K562 (cell line): ENCODE measurements at regions not wholly inside any gene's neighbourhood (a gene's known extent, or its start where the extent isn't known, plus 50 kb on each side); places are given as distances from the start of the nearest gene placed in this dataset.

ENCODE experiments used
- ARNT ChIP-seq, 2 experiments: fragments of 450-650 bp; IDR thresholded peaks; 2 replicates each; pipeline ENCODE4 v1.6.1; 2016; ENCODE audit warnings: mild to moderate bottlenecking in 1 of 2
- ATF7 ChIP-seq: fragments of 450-650 bp; IDR thresholded peaks from 2 replicates; pipeline ENCODE4 v1.7.1; 2014; ENCODE audit warnings: mild to moderate bottlenecking, moderate library complexity
- BRCA1 ChIP-seq, 2 experiments: fragments of 450-650 bp in 1 of 2; sonication (generic) in 1 of 2; formaldehyde crosslinking in 1 of 2; IDR thresholded peaks; 2 replicates each; pipeline versions ENCODE4 v1.5.0 to v1.6.1; 2017 to 2020; ENCODE audit warnings: mild to moderate bottlenecking in 1 of 2, missing genetic modification reagents in 1 of 2
- CBX5 ChIP-seq: IDR thresholded peaks from 2 replicates; pipeline ENCODE4 v1.6.1; 2014; ENCODE audit warnings: low read depth, borderline replicate concordance
- CC2D1A ChIP-seq: fragments of 450-650 bp; IDR thresholded peaks from 2 replicates; pipeline ENCODE4 v1.6.1; 2017; ENCODE audit warnings: mild to moderate bottlenecking
- DMBX1 ChIP-seq: fragments of 250-450 bp; sonication (Bioruptor Pico); IDR thresholded peaks from 2 replicates; pipeline ENCODE4 v1.8.0; 2022; ENCODE audit warnings: inconsistent platforms, mild to moderate bottlenecking, moderate library complexity, borderline replicate concordance
- ESRRA ChIP-seq: fragments of 450-650 bp; IDR thresholded peaks from 2 replicates; pipeline ENCODE4 v1.6.1; 2014; ENCODE audit warnings: low read depth, mild to moderate bottlenecking, moderate library complexity, borderline replicate concordance
- ETV1 ChIP-seq: fragments of 450-650 bp; conservative IDR thresholded peaks from 2 replicates; pipeline ENCODE4 v1.6.1; 2016; ENCODE audit warnings: missing genetic modification characterization, control low read depth, low read depth, missing compliant biosample characterization
- KLF16 ChIP-seq: IDR thresholded peaks from 2 replicates; pipeline ENCODE4 v1.6.1; 2016; ENCODE audit warnings: antibody characterized with exemption
- MYC ChIP-seq, 2 experiments: fragments of 250-450 bp in 1 of 2; sonication (Bioruptor Pico) in 1 of 2; IDR thresholded peaks; 2 replicates each; pipeline versions ENCODE4 v1.5.1 to v1.6.1; 2012 to 2021; ENCODE audit warnings: low read depth in 2 of 2, borderline replicate concordance in 1 of 2, improper control_type of control experiment in 1 of 2, low read length in 1 of 2, mild to moderate bottlenecking in 1 of 2, moderate library complexity in 1 of 2
- NFATC3 ChIP-seq: fragments of 450-650 bp; IDR thresholded peaks from 2 replicates; pipeline ENCODE4 v1.6.1; 2017; ENCODE audit warnings: mild to moderate bottlenecking
- NR2C1 ChIP-seq, 2 experiments: fragments of 450-650 bp; IDR thresholded peaks; 2 replicates each; pipeline ENCODE4 v1.6.1; 2017; ENCODE audit warnings: mild to moderate bottlenecking in 2 of 2, antibody characterized with exemption in 1 of 2, inconsistent platforms in 1 of 2, missing compliant biosample characterization in 1 of 2, missing genetic modification characterization in 1 of 2
- NUFIP1 ChIP-seq: fragments of 450-650 bp; IDR thresholded peaks from 2 replicates; pipeline ENCODE4 v1.6.1; 2018; ENCODE audit not compliant: partially characterized antibody
- RBM25 ChIP-seq: fragments of 200-400 bp; formaldehyde crosslinking; IDR thresholded peaks from 2 replicates; pipeline ENCODE4 v1.6.1; 2018; ENCODE audit warnings: low read length, low read depth, moderate library complexity; ENCODE audit not compliant: severe bottlenecking
- SMARCC2 ChIP-seq: fragments of 450-650 bp; IDR thresholded peaks from 2 replicates; pipeline ENCODE4 v1.6.1; 2017; ENCODE audit warnings: antibody characterized with exemption, moderate library complexity, mild to moderate bottlenecking, low read depth
- SOX6 ChIP-seq: fragments of 450-650 bp; IDR thresholded peaks from 2 replicates; pipeline ENCODE4 v1.6.1; 2014; ENCODE audit warnings: mild to moderate bottlenecking
- TEAD4 ChIP-seq, 2 experiments: sonication (generic) in 1 of 2; formaldehyde crosslinking in 1 of 2; IDR thresholded peaks; 2 replicates each; pipeline versions ENCODE4 v1.6.1 to v1.8.0; 2012 to 2022; ENCODE audit warnings: borderline replicate concordance in 1 of 2, inconsistent platforms in 1 of 2, low read length in 1 of 2, mild to moderate bottlenecking in 1 of 2, missing genetic modification reagents in 1 of 2
- ZNF3 ChIP-seq: fragments of 250-450 bp; sonication (Bioruptor Pico); IDR thresholded peaks from 2 replicates; pipeline ENCODE4 v1.5.0; 2021; ENCODE audit warnings: mild to moderate bottlenecking, moderate library complexity
- ZNF766 ChIP-seq: fragments of 200-800 bp; sonication (Bioruptor generic); conservative IDR thresholded peaks from 2 replicates; pipeline ENCODE4 v1.6.1; 2016; ENCODE audit warnings: missing genetic modification characterization, missing compliant biosample characterization
- TF ChIP-seq, protein P1 (sequence below): IDR thresholded peaks from 2 replicates; pipeline ENCODE4 v1.6.1; 2011; ENCODE audit warnings: borderline replicate concordance, low read depth, mild to moderate bottlenecking, moderate library complexity, low read length; ENCODE audit not compliant: insufficient read depth, poor library complexity, severe bottlenecking
- TF ChIP-seq, protein P2 (sequence below): conservative IDR thresholded peaks from 2 replicates; pipeline ENCODE4 v1.6.1; 2011; ENCODE audit warnings: low read depth, mild to moderate bottlenecking, low read length; ENCODE audit not compliant: control insufficient read depth
- TF ChIP-seq, protein P3 (sequence below), 2 experiments: IDR thresholded peaks; 2 replicates each; pipeline ENCODE4 v1.6.1; 2012; ENCODE audit warnings: improper control_type of control experiment in 2 of 2, low read depth in 2 of 2, low read length in 2 of 2, borderline replicate concordance in 1 of 2

DNA sequence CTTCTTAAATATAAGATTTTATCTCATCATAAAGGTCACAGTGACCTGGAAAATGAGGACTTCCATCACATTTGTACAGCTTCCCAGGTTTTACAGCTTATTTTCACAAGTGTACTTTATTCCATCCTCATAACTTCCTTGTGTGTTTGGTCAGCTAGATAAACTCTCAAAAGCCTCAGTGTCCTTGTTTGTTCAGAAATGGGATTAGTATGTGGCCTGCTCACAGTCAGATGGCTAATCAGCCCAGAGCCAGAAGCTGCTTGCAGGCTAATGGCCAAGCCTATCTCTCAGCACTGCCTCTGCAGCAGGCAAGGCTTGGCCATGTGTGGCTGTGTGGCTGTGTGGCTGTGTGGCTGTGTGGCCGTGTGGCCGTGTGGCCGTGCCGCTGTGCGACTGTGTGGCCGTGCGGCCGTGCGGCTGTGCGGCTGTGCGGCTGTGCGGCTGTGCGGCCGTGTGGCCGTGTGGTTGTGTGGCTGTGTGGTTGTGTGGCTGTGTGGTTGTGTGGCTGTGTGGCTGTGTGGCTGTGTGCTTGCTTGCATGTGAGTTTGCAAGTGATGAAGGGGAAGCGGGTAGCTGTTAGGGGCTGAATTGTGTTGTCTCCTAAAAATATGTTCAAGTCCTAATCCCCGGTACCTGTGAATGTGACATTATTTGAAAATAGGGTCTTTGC lies 233.0 kb upstream of the TNP1 start (continued):
- TF ChIP-seq, protein P1, sequence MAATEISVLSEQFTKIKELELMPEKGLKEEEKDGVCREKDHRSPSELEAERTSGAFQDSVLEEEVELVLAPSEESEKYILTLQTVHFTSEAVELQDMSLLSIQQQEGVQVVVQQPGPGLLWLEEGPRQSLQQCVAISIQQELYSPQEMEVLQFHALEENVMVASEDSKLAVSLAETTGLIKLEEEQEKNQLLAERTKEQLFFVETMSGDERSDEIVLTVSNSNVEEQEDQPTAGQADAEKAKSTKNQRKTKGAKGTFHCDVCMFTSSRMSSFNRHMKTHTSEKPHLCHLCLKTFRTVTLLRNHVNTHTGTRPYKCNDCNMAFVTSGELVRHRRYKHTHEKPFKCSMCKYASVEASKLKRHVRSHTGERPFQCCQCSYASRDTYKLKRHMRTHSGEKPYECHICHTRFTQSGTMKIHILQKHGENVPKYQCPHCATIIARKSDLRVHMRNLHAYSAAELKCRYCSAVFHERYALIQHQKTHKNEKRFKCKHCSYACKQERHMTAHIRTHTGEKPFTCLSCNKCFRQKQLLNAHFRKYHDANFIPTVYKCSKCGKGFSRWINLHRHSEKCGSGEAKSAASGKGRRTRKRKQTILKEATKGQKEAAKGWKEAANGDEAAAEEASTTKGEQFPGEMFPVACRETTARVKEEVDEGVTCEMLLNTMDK: no peak
- TF ChIP-seq RBM25: peak; percentile 36
- TF ChIP-seq NR2C1 (IDR thresholded peaks at IDR 0.05): no peak
- TF ChIP-seq NR2C1 (tag; IDR thresholded peaks at IDR 0.05): peak; percentile 24; the same call in 1 of the 2 replicates
- TF ChIP-seq, protein P2, sequence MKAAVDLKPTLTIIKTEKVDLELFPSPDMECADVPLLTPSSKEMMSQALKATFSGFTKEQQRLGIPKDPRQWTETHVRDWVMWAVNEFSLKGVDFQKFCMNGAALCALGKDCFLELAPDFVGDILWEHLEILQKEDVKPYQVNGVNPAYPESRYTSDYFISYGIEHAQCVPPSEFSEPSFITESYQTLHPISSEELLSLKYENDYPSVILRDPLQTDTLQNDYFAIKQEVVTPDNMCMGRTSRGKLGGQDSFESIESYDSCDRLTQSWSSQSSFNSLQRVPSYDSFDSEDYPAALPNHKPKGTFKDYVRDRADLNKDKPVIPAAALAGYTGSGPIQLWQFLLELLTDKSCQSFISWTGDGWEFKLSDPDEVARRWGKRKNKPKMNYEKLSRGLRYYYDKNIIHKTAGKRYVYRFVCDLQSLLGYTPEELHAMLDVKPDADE: peak; percentile 87
- no peak for TF ChIP-seq ETV1
- peak; percentile 92 for TF ChIP-seq KLF16
- TF ChIP-seq ZNF3 (CRISPR knock-in tag): no peak
- peak; percentile 68 for TF ChIP-seq ZNF766 (CRISPR knock-in tag)
- TF ChIP-seq TEAD4 (IDR thresholded peaks at IDR 0.05; ENCODE audit: low read length): peak; percentile 99
- TF ChIP-seq TEAD4 (CRISPR knock-in tag; IDR thresholded peaks at IDR 0.05; ENCODE audit: borderline replicate concordance): no peak
- TF ChIP-seq, protein P3, sequence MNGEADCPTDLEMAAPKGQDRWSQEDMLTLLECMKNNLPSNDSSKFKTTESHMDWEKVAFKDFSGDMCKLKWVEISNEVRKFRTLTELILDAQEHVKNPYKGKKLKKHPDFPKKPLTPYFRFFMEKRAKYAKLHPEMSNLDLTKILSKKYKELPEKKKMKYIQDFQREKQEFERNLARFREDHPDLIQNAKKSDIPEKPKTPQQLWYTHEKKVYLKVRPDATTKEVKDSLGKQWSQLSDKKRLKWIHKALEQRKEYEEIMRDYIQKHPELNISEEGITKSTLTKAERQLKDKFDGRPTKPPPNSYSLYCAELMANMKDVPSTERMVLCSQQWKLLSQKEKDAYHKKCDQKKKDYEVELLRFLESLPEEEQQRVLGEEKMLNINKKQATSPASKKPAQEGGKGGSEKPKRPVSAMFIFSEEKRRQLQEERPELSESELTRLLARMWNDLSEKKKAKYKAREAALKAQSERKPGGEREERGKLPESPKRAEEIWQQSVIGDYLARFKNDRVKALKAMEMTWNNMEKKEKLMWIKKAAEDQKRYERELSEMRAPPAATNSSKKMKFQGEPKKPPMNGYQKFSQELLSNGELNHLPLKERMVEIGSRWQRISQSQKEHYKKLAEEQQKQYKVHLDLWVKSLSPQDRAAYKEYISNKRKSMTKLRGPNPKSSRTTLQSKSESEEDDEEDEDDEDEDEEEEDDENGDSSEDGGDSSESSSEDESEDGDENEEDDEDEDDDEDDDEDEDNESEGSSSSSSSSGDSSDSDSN (IDR thresholded peaks at IDR 0.05; ENCODE audit: borderline replicate concordance in 1 of 2, low read depth in 2 of 2, low read length in 2 of 2): 0 out of 4 replicates have a peak, but pooled peaks of 1 of the 2 experiments have one; percentile 27
- no peak for TF ChIP-seq NUFIP1
- TF ChIP-seq ESRRA: peak; percentile 75
- TF ChIP-seq BRCA1 (IDR thresholded peaks at IDR 0.05): no peak
- no peak for TF ChIP-seq BRCA1 (CRISPR knock-in tag; IDR thresholded peaks at IDR 0.05)
- TF ChIP-seq DMBX1 (CRISPR knock-in tag): peak; percentile 72
- TF ChIP-seq ATF7: 0 out of 2 replicates have a peak, but pooled peaks have one; percentile 24
- TF ChIP-seq NFATC3: no peak
- TF ChIP-seq MYC (IDR thresholded peaks at IDR 0.05; ENCODE audit: low read depth, low read length): peak; percentile 74
- TF ChIP-seq MYC (CRISPR knock-in tag; IDR thresholded peaks at IDR 0.05; ENCODE audit: borderline replicate concordance, low read depth): no peak
- peak; percentile 78 for TF ChIP-seq SMARCC2
- TF ChIP-seq CC2D1A: peak; percentile 90; the same call in 1 of the 2 replicates
- 0 out of 2 replicates have a peak, but pooled peaks have one; percentile 36 for TF ChIP-seq CBX5
- TF ChIP-seq SOX6: peak; percentile 88
- TF ChIP-seq ARNT (IDR thresholded peaks at IDR 0.05): peak in 1 of 2 experiments; percentile 48; a peak in 1 of 4 replicates
